GM21737 (cell line): ENCODE measurements at regions not wholly inside any gene's neighbourhood (a gene's known extent, or its start where the extent isn't known, plus 50 kb on each side); places are given as distances from the start of the nearest gene placed in this dataset.

Source experiments
- ATAC-seq: cut with Tn5 transposase; IDR thresholded peaks from one replicate; pipeline ENCODE4 v1.9.1; 2021; ENCODE audit warnings: mild to moderate bottlenecking, moderate library complexity; ENCODE audit not compliant: unreplicated experiment

DNA sequence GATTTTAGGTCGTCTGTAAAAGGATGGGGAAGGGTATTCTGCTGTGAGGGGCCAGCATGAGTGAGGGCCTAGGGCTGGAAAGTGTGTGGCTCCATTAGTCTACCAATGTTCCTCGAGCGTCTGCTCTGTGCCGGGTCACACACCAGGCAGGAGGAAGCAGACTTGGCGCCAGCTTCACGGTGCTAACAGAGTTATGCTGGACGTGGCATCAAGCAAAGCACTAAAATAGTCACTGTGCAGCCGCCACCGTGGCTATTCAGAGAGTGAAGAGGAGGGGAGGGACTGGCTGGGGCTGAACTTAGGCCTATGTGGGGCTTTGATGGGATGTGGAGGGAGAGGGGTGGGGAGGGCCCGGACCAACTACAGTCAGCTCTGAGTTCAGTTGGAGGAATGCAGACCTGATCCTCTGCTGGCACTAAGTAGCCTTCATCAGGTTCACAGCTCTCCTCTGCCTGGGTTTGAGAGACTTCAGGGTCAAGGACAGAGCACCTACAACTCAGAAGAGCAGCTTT, 83.9 kb upstream of the MSX1 start:
- ATAC-seq, result no peak

DNA sequence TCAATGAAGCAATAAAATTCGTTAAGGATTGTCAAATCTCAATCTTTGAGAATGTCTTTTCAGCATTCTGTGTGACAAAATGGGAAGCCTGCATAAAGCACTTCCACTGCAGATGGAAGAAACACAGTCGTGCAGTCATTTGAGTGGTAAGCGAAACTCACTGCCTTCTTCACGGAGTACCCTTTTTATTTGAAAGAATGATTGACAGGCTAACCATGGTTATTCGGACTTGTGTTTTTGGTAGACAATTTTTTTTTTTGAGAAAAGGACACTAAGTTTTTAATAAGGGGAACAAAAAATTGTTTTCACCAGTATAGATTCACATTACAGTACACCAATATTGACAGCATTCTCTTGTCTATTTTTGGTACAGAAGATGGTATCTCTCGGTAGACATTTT, 86.9 kb upstream of the MSX1 start:
- ATAC-seq, result no peak

DNA sequence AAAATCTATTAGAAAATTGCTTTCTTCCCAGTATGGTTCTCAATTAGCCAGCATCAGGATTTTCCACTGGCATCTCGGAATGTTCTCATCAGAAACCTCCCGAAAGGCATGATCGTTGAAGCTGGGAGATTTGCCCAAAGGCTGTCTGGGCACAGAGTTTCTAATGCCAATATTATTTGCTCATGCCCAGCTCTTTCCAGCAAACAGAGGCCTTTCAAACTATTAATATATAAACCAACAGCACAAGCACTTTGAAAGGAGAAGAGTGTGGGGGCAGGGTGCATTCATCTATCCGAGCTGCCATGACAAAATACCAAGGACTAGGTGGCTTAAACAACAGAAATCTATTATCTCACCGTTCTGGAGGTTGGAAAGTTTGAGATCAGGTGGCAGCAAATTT, 88.3 kb upstream of the MSX1 start:
- ATAC-seq, result no peak

DNA sequence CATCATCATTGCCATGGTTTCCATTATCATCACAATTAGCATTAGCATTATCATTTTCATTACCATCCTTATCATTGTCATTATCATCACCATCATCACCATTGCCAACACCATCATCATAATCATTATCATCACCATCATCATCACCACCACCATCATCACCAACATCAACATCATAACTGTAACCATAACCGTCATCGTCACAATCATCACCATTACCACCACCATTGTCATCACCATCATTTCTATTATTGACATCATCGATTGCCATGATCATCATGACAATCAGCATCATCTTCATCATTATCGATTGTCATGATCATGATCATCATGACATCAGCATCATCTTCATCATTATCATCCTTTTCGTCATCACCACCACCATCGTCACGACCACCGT, 88.9 kb upstream of the MSX1 start:
- ATAC-seq, result no peak

DNA sequence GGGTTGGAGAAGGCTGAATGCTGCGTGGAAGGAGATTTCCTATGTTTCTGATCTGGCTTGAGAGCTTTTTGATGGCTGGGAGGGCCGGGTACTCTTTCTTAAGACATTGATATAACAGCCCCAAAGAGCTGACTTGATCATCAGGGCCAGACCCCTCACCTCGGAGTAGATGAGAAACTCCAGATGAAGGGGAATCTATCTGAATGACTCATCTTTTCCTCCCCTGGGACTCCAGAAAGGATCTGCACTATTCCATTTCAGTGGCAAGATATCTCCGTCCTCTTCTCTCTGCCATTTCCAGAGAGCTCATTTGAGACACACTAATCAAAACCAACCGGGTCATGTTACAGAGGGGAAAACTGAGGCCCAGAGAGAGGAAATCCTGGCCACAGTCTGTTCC, 92.9 kb upstream of the MSX1 start:
- ATAC-seq, result no peak

DNA sequence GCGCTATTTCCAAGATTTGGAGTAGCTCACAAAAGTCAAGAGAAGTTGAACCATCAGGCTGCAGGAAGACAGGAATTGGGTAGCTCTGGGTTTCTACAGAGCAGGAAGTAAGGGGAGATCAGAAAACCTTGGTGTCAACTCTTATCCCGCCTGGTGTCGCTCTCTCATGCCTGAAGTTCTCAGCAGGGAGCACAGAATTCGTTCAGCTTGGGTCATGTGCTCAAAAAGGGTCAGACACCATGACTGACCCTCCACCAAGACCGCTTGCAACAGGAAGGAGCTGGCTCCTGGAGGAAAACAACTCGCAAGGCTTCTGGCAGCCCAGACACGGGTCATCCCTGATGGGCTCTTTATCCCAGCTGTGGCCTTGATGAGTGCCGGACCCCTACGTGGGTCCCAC, 93.7 kb upstream of the MSX1 start:
- ATAC-seq, result no peak

DNA sequence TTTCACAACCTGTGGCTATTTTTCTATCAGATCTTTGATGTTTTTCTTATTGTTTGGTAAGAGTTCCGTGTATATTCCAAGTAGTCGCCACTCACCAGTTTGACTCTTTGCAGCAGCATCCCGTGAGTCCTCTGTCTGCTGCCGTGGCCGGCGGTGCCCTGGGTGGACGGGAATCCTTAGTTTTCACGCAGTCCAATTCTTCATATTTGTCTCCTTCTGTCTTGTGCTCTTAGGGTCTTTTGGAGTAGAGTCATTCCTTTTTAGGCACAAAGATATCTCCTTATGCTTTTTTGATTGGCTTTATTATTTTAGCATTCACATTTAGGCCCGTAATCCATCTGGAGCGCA, 94.9 kb upstream of the MSX1 start:
- ATAC-seq, result no peak

DNA sequence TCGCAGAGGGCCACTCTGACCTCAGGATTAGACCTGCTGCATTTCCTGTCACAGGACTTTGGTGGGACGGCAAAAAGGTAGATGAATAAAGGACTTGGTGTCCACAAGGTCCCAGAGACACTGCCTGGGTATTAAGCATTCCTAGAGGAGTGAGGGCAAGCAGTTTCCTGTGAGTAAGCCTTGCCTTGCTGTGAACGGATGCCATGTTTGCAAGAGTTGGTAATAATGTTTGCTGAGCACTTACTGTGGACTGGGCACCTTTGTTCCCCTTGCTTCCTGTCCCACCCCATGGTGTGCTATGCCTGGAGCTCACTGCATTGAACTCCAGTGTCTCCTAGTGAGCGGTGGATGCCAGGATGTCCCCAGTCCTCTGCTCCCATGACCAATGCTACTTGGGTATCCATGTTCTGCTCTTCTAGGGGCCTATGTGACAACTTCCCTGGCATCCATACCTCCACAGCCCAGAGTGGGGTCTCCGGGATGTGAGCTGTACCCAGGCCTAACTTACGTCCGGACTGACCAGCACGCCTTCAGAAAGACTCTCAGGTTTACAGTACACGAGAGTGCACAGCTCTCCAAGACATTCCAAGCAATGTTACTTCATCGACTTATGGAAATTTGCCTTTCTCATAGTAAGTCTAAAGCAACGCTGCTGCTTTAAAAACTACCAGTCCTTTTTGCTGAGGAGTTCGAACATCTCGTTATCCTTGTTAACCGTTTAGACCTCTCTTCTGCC, 95.5 kb upstream of the MSX1 start:
- ATAC-seq, result no peak

DNA sequence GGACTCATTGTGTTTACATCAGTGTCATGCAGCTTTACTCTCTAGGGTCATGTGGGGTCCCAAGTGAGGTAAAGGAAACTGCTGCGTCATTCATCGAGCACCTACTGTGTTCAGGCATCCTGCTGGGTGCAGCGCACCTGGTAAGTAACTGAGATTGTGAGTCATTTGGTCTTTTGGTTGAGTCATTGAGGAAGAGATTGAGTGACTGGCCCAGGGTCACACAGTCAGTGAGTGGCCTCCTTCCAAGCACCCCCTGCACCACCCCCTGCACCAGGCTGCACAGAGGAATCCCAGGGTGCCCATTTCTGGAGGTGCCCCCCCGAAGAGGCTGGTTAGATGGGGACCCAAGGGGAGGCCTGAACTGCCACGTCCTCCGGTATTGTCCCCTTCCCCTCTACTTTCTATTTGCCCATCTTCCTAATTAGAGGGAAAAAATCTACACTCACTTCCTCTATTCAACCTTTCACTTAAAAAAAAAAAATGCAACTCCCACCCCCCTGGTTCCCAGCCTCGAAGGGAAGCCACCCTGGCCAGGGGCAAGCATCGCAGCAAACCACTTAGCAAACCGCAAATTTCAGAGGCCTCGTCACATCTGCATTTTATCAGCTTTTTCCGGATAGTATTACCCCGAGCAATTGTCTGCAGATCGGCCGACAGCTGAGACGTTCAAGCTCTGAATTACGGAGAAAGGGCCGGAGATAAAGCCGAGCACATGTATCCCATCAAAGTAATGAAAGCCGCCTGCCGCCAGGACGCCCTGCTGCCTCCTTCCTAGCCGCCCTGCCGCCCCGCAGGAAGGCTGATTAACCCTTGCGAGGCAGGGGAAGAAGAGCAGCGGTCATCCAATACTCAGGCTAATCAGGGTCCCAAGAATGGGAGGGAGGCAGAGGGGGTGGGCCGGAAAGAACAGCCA, 96.3 kb upstream of the MSX1 start:
- ATAC-seq, result peak; percentile 92

DNA sequence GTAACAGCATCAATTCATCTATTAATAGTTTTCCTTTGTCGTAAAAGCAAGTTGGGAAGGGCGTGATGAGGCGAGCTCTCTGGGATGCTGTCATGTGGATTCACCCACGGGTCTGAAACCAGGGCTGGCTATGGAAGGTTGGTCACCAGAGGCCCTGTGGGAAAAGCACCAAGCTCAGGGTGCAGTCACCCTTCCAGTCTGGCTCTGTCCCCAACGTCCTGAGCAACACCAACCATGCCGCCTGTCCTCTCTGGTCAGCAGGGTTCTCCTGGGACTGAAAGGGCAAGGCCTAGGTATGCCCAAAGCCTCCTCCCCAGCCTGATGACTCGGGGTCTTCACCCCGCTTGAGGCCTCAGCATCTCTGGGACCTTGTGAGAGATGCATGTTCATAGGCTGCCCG, 97.2 kb upstream of the MSX1 start:
- ATAC-seq, result no peak

DNA sequence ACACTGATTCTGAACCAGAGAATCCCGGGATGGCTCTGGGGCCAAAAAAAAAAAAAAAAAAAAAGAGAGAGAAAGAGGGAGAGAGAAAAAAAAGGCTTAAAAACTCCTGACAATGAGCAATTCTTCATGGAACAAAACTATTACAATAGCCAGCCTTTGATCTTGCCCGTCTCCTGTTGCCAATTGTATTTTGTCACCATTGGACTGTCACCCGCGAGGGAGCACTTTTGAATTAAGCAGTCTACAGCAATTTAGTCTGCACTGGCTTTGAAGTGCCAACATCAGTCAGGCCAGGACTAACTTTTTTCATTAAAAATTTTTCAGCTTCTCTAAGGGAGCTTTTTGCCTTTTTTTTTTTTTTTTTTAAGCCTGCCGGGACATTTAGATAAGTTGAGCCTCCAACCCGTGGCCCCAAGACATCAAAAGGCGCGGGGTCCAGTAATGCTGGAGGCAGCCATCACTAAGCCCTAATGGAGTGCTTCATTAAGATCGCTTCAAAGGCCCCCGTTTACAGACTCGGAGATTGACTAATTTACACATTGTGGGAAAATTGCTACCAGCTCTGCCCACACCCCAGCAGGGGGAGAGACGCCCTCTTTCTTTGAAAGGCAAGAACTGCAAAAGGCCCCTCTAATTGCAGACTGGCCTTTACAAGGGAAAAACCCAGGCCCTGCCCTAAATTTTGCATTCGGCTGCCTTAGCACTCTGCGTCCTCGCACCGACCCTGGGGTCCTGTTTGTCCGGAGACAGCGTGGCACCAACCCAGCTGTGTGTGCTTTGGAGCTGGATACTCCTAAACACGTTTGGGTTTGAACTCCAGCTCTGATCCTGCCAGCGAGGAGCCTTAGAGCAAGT, 98.1 kb upstream of the MSX1 start:
- ATAC-seq, result no peak

DNA sequence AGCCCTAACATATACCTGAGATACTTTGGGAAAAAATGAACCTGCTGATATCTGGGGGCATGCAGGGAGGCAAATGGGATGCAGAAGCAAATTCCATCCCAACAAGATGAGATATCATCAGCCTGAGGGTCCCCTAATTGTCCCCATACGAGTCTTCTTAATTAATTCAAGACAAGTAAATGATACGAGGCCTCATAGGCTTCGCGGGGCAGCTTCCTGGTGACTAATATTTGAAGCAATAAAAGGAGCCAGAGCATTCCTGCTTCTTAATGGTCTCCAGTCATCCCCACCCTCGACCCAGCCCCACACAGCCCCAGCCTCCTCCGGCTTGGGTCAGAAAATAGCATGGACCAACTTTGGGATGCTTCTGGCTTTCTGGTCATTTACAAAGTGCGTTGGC, 99.6 kb upstream of the MSX1 start:
- no peak for ATAC-seq

DNA sequence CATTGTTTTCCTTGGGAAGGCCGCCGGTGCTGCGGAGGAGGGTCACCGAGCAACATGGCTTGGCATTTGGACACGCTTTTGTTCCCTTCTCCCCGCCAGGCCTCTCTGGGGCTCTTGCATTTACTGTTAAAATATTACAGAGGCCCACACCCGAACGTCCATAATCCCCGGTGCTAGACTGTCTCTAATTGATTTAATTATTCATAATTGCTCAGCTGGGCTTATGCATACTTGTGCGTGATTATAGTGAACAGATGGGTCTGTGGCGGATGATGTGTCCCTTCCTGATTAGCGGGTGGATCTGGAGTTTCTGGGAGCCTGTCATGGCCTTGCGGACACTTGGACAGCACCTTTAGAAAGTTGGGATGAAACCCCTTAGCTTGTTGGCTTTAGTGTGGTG, 100.2 kb upstream of the MSX1 start:
- ATAC-seq, result no peak

DNA sequence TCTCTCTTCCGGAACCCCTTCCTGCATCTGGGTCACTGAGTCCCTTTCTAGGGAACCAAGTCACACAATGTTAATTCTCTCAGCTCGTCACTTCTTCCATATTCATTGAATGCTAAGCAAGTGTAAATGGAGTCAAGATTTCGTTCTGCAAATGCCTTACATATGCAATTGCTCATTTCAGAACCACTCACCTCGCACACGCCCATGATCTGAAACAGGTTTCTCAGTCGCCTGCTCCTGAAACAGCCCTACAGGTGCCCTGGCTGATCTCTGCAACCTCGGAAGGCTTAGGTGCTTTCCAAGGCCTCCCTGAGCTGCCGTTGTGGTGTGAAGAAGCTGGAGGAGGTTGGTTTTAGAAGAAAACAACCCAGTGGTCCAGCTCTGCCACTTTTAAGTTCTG, 100.8 kb upstream of the MSX1 start:
- ATAC-seq, result no peak

DNA sequence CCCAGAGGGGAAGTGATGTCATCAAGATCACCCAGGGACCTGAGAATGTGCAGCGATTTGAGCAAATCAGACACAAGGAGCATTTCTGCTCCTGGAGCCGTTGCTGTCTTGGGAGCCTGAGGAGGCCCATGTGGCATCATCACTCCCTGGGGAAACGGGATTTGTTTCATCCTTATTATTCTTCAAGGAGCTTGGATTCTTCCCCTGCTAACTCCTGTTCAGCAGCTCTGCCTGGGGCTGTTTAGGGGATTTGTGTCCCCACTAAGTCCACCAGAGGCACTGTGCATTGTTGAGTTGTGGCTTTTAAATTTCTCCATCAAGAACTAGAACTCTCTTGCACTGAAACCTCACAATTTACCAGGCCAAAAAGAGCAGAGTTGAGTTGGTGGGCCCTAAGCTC, 104.2 kb upstream of the MSX1 start:
- ATAC-seq, result no peak

DNA sequence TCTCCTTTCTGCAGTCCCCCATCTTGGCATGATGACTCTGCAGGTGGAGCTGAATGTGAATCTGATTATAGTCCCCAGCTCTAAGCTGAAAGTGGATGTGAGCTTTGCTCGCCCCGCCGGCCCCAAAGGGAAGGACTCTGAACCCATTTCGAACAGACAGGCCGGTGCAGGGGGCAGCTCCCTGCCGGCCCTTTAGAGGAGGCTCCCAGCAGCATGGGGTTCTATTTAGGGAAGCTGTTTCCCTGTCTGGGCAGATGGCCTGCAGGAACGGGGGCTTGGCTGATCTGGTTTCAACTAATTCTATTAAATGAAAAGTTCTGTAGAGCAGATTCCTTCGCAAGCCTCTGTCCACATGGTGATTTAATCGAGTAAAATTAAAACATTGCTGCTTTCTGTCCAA, 104.8 kb upstream of the MSX1 start:
- ATAC-seq, result no peak

DNA sequence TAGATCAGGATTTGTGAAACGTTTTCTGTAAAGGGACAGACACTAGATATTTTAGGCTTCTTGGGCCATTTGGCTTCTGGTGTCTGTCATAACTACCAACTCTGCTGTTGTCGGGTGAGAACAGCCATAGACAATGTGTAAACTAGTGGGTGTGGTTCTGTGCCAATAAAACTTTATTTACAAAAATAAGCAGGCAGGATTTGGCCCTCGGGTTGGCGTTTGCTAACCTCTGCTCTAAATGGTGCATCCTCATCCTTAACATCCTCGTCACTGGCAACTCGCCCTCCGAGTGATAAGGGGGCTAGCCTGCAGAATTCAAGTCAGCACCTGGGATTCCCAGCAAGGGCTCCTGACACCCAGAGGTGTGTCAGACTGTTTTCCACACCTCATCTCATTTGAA, 105.8 kb upstream of the MSX1 start:
- ATAC-seq, result no peak

DNA sequence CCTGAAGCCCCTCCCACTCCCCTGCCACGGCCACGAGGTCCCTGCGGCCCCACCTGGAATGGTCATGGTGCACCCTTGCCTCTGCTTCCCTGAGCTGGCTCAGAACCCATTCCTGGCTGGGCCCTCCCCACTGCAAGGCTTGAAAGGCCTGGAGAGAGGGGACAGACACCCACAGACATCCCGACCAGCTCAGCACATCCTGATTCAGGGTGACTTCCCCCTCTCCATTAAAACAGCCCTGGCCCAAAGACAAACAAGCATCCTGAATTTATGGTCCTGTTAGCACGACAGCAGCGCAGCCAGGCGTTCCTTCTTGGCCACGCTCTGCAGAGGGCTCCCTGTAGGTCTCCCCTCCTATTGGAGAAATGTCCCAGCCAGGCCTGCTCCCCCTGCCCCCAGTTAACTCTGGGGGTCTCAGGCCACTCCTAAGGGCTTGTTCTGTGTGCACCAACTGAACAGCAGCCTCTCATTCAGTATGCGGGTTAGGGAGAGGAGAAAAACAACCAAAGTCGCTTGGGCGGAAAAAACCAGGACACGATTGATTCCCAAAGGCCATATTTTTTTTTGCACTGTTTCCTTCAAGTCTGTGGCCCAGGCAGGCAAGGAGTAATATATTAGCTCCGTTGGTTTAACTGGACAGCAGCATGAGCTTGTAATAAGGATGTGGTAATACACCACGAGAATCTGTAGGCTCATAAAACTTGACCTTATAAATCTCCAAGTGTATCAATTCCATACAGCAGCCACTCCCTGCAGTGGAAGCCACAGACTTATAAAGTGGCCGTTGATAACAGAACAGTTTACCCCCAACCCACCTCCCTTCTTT, 106.7 kb upstream of the MSX1 start:
- no peak for ATAC-seq

DNA sequence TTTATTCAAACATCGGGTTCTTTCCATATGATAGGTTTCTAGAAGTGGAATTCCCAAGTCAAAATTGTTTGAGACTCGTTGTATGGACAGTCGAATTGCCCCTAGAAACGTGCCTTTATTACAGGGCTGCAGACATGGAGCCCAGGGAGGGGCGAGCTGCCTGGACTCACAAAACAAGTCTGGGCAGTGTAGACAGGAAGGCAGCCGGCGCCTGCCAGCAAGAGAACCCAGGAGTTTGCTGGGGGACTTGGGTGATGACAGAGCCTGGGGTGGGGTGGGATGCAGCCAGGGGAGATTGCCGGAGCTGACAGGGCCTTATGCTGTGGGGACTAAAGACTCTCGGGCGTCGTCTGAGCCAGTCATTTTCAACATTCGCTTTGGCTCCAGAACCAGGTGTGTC, 107.4 kb upstream of the MSX1 start:
- no peak for ATAC-seq

DNA sequence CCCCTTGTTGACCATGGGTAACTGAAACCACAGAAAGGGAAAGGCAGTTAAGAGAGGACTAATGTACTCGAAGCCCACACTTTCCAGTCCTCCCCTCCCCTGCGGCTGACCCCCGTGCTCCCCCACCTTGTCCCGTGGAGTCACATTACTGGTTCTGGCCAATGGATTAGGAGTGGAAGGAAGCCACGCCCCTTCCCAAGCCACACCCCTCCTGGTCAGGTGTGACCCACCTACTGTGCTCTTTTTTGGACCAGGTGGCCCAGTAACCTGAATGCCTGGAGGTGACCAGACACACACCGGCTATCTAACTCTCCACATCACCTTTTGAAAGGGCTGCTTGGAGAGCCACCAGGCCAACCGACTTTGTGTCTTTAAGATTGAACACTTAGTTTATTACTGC, 109.3 kb upstream of the MSX1 start:
- ATAC-seq, result no peak

DNA sequence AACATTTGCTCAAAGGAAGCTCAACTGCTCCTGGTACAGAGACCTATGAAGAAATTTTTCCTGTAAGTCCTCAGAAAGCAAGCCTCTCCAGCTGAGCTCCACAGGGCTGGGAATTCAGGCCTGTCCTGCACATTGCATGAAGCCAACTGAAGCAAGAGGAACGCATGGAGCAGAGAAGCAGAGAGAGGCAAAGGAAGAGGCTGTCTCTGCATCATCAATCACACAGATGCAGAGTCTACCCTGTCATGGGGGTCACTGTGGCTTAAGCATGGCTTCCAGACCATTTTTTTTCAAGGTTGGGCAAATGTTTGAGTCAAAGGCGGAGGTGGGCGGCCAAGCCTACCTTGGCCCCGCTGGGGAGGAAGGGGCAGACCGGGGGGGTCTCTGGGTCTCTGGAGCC, 110.3 kb upstream of the MSX1 start:
- no peak for ATAC-seq
